ENCODE measurements at regions not wholly inside any gene's neighbourhood (a gene's known extent, or its start where the extent isn't known, plus 50 kb on each side); places are given as distances from the start of the nearest gene placed in this dataset.

DNA sequence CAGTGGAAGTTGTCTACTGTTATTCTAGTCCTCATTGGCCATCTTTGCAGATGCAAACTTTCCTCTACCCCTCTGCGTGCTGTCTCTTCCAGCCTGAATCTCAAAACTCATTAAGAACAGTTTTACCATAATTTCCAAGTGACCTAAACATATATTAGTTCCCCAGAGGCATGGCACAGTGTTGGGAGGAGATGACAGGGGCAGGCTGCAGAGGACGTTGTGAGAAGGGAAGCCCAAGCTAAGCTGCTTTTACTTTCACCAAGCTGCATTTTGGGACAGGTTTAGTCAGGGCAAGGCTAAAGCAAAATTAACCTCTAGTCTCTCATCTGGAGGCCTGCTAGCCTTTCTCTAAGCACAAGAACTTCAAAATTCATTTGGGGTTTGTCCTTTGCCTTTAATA, 318.6 kb upstream of the SATB1 start:
- no peak for TF ChIP-seq GLIS2 (tag by site-specific recombination; IDR thresholded peaks at IDR 0.05)
- TF ChIP-seq YY2 (tag by site-specific recombination; IDR thresholded peaks at IDR 0.05) = no peak
- TF ChIP-seq ZNF701 (tag by site-specific recombination; IDR thresholded peaks at IDR 0.05) = no peak
- TF ChIP-seq ZNF501 (tag by site-specific recombination; IDR thresholded peaks at IDR 0.05) = no peak
- TF ChIP-seq TCF7L2 (IDR thresholded peaks at IDR 0.05; ENCODE audit: borderline replicate concordance, low read depth, low read length) = no peak
- no peak for TF ChIP-seq ZNF132 (tag by site-specific recombination; IDR thresholded peaks at IDR 0.05; ENCODE audit: borderline replicate concordance)
- TF ChIP-seq, protein P1, sequence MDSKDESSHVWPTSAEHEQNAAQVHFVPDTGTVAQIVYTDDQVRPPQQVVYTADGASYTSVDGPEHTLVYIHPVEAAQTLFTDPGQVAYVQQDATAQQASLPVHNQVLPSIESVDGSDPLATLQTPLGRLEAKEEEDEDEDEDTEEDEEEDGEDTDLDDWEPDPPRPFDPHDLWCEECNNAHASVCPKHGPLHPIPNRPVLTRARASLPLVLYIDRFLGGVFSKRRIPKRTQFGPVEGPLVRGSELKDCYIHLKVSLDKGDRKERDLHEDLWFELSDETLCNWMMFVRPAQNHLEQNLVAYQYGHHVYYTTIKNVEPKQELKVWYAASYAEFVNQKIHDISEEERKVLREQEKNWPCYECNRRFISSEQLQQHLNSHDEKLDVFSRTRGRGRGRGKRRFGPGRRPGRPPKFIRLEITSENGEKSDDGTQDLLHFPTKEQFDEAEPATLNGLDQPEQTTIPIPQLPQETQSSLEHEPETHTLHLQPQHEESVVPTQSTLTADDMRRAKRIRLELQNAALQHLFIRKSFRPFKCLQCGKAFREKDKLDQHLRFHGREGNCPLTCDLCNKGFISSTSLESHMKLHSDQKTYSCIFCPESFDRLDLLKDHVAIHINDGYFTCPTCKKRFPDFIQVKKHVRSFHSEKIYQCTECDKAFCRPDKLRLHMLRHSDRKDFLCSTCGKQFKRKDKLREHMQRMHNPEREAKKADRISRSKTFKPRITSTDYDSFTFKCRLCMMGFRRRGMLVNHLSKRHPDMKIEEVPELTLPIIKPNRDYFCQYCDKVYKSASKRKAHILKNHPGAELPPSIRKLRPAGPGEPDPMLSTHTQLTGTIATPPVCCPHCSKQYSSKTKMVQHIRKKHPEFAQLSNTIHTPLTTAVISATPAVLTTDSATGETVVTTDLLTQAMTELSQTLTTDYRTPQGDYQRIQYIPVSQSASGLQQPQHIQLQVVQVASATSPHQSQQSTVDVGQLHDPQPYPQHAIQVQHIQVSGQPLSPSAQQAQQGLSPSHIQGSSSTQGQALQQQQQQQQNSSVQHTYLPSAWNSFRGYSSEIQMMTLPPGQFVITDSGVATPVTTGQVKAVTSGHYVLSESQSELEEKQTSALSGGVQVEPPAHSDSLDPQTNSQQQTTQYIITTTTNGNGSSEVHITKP (tag by site-specific recombination; IDR thresholded peaks at IDR 0.05) = no peak
- TF ChIP-seq, protein P2, sequence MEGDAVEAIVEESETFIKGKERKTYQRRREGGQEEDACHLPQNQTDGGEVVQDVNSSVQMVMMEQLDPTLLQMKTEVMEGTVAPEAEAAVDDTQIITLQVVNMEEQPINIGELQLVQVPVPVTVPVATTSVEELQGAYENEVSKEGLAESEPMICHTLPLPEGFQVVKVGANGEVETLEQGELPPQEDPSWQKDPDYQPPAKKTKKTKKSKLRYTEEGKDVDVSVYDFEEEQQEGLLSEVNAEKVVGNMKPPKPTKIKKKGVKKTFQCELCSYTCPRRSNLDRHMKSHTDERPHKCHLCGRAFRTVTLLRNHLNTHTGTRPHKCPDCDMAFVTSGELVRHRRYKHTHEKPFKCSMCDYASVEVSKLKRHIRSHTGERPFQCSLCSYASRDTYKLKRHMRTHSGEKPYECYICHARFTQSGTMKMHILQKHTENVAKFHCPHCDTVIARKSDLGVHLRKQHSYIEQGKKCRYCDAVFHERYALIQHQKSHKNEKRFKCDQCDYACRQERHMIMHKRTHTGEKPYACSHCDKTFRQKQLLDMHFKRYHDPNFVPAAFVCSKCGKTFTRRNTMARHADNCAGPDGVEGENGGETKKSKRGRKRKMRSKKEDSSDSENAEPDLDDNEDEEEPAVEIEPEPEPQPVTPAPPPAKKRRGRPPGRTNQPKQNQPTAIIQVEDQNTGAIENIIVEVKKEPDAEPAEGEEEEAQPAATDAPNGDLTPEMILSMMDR (tag by site-specific recombination; IDR thresholded peaks at IDR 0.05) = no peak
- TF ChIP-seq BCL11A (tag by site-specific recombination; IDR thresholded peaks at IDR 0.05; ENCODE audit: low read depth) = no peak
- no peak for TF ChIP-seq ZNF184 (tag by site-specific recombination; IDR thresholded peaks at IDR 0.05)
- no peak for TF ChIP-seq YY1 (tag by site-specific recombination; IDR thresholded peaks at IDR 0.05)
- TF ChIP-seq, protein P3, sequence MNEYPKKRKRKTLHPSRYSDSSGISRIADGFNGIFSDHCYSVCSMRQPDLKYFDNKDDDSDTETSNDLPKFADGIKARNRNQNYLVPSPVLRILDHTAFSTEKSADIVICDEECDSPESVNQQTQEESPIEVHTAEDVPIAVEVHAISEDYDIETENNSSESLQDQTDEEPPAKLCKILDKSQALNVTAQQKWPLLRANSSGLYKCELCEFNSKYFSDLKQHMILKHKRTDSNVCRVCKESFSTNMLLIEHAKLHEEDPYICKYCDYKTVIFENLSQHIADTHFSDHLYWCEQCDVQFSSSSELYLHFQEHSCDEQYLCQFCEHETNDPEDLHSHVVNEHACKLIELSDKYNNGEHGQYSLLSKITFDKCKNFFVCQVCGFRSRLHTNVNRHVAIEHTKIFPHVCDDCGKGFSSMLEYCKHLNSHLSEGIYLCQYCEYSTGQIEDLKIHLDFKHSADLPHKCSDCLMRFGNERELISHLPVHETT (tag by site-specific recombination; IDR thresholded peaks at IDR 0.05) = no peak
- TF ChIP-seq ZNF121 (tag by site-specific recombination; IDR thresholded peaks at IDR 0.05) = no peak

All from HEK293 (cell line).